WTC11 (cell line): ENCODE measurements at regions not wholly inside any gene's neighbourhood (a gene's known extent, or its start where the extent isn't known, plus 50 kb on each side); places are given as distances from the start of the nearest gene placed in this dataset.

Source experiments
- ATF2 ChIP-seq: sonication (generic); formaldehyde crosslinking; IDR thresholded peaks from 2 replicates; pipeline ENCODE4 v1.8.1; 2022; ENCODE audit warnings: low read depth, missing genetic modification reagents, borderline replicate concordance
- CTCF ChIP-seq: fragments of 200-600 bp; IDR thresholded peaks from 2 replicates; pipeline ENCODE4 v1.8.0; 2022; ENCODE audit warnings: antibody characterized with exemption
- JUN ChIP-seq: sonication (generic); formaldehyde crosslinking; IDR thresholded peaks from 2 replicates; pipeline ENCODE4 v1.8.0; 2023; ENCODE audit warnings: mild to moderate bottlenecking, missing genetic modification reagents
- PREB ChIP-seq: sonication (generic); formaldehyde crosslinking; IDR thresholded peaks from 2 replicates; pipeline ENCODE4 v1.8.1; 2022; ENCODE audit warnings: mild to moderate bottlenecking, missing genetic modification reagents, moderate library complexity, borderline replicate concordance
- USF1 ChIP-seq: sonication (generic); formaldehyde crosslinking; IDR thresholded peaks from 2 replicates; pipeline ENCODE4 v1.8.0; 2022; ENCODE audit warnings: mild to moderate bottlenecking, missing genetic modification reagents

- TF ChIP-seq JUN (CRISPR knock-in tag) (no peak), CTCF (no peak), USF1 (CRISPR knock-in tag) (no peak), ATF2 (CRISPR knock-in tag) (no peak), PREB (no peak)
Measured at GRCh38 chr5:148926207-148926606, 99.8 kb downstream of the ADRB2 start.
